ENCODE measurements at regions not wholly inside any gene's neighbourhood (a gene's known extent, or its start where the extent isn't known, plus 50 kb on each side); places are given as distances from the start of the nearest gene placed in this dataset.

GRCh38 chr2:71865391-71865965 is 282.2 kb downstream of the CYP26B1 start:
- FAIRE-seq = no peak
- no peak for DNase-seq
- no peak for ATAC-seq
- H3K27me3 ChIP-seq = no peaks in the 10 kb centered on the region
- no peaks in the 10 kb centered on the region for H3K4me1 ChIP-seq
- no peak overlapping the region for H3K27ac ChIP-seq
- H3K36me3 ChIP-seq = no peaks in the 10 kb centered on the region
- H3K9me3 ChIP-seq = no peaks in the 10 kb centered on the region
- intact Hi-C loops (cut with DNase I) = no loop called here
- WGBS, 2 donors = 66 to 77% methylated on average over 11 of the region's 11 CpGs
- TF ChIP-seq CTCF (IDR thresholded peaks at IDR 0.05) = no peak
- no peak overlapping the region for H3K4me3 ChIP-seq

GRCh38 chr2:71864085-71864484 is 283.6 kb downstream of the CYP26B1 start:
- DNase-seq (no peak), FAIRE-seq (no peak), ATAC-seq (no peak)
- H3K36me3 ChIP-seq = no peaks in the 10 kb centered on the region
- intact Hi-C loops (cut with DNase I) = no loop called here
- no peak for TF ChIP-seq CTCF (IDR thresholded peaks at IDR 0.05)
- H3K9me3 ChIP-seq = no peaks in the 10 kb centered on the region
- no peaks in the 10 kb centered on the region for H3K4me1 ChIP-seq
- H3K27me3 ChIP-seq = no peaks in the 10 kb centered on the region
- WGBS, 2 donors = 85 to 88% methylated on average over 5 of the region's 5 CpGs
- no peak overlapping the region for H3K4me3 ChIP-seq
- no peak overlapping the region for H3K27ac ChIP-seq

GRCh38 chr2:71863396-71863795 is 284.3 kb downstream of the CYP26B1 start:
- FAIRE-seq (no peak), ATAC-seq (no peak), DNase-seq (no peak)
- WGBS, 2 donors = 62 to 64% methylated on average over 5 of the region's 5 CpGs
- H3K4me3 ChIP-seq = no peak overlapping the region
- H3K27me3 ChIP-seq = no peaks in the 10 kb centered on the region
- H3K4me1 ChIP-seq = no peaks in the 10 kb centered on the region
- intact Hi-C loops (cut with DNase I) = no loop called here
- H3K9me3 ChIP-seq = no peaks in the 10 kb centered on the region
- H3K36me3 ChIP-seq = no peaks in the 10 kb centered on the region
- H3K27ac ChIP-seq = no peak overlapping the region
- no peak for TF ChIP-seq CTCF (IDR thresholded peaks at IDR 0.05)

GRCh38 chr2:71862921-71863320 is 284.7 kb downstream of the CYP26B1 start:
- WGBS, 2 donors = 52 to 58% methylated on average over 3 of the region's 3 CpGs
- no peak for FAIRE-seq

More at GRCh38 chr2:71862921-71863320, 284.7 kb downstream of the CYP26B1 start:
- H3K36me3 ChIP-seq = no peaks in the 10 kb centered on the region
- H3K4me3 ChIP-seq = no peak overlapping the region
- H3K27ac ChIP-seq = no peak overlapping the region
- H3K9me3 ChIP-seq = no peaks in the 10 kb centered on the region
- ATAC-seq (no peak), DNase-seq (no peak)
- no peaks in the 10 kb centered on the region for H3K27me3 ChIP-seq
- no peaks in the 10 kb centered on the region for H3K4me1 ChIP-seq
- TF ChIP-seq CTCF (IDR thresholded peaks at IDR 0.05) = no peak
- intact Hi-C loops (cut with DNase I) = no loop called here
